ENCODE measurements at regions not wholly inside any gene's neighbourhood (a gene's known extent, or its start where the extent isn't known, plus 50 kb on each side); places are given as distances from the start of the nearest gene placed in this dataset.

DNA sequence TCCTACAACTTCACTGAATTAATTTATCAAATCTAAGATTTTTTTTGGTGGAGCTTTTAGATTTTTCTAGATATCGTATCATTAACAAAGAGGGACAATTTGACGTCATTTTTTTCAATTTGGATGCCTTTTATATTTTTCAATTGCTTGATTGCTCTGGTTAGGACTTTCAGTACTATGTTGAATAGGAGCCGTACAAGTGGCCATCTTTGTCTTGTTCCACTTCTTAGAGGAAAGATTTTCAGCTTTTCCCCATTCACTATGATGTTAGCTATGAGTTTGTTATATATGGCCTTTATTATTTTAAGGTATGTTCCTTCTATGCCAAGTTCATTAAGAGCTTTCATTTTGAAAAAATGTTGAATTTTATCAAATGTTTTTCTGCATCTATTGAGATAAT lies 86.4 kb upstream of the MYCN start:
- no peak for TF ChIP-seq ZFP30 (CRISPR knock-in tag; IDR thresholded peaks at IDR 0.05)
- no peak for TF ChIP-seq ARNTL (CRISPR knock-in tag; IDR thresholded peaks at IDR 0.05; ENCODE audit: borderline replicate concordance, low read depth)
- TF ChIP-seq, protein P1, sequence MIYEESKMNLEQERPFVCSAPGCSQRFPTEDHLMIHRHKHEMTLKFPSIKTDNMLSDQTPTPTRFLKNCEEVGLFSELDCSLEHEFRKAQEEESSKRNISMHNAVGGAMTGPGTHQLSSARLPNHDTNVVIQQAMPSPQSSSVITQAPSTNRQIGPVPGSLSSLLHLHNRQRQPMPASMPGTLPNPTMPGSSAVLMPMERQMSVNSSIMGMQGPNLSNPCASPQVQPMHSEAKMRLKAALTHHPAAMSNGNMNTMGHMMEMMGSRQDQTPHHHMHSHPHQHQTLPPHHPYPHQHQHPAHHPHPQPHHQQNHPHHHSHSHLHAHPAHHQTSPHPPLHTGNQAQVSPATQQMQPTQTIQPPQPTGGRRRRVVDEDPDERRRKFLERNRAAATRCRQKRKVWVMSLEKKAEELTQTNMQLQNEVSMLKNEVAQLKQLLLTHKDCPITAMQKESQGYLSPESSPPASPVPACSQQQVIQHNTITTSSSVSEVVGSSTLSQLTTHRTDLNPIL (CRISPR knock-in tag; IDR thresholded peaks at IDR 0.05; ENCODE audit: low read depth): no peak
- TF ChIP-seq SNAI2 (CRISPR knock-in tag; IDR thresholded peaks at IDR 0.05): no peak
- no peak for TF ChIP-seq PPARA (CRISPR knock-in tag; IDR thresholded peaks at IDR 0.05; ENCODE audit: borderline replicate concordance)
- no peak for TF ChIP-seq ZFP3 (CRISPR knock-in tag; IDR thresholded peaks at IDR 0.05)
- TF ChIP-seq CSRNP3 (CRISPR knock-in tag; IDR thresholded peaks at IDR 0.05): no peak
- TF ChIP-seq ZNF70 (CRISPR knock-in tag; IDR thresholded peaks at IDR 0.05): no peak
- TF ChIP-seq BACH2 (CRISPR knock-in tag; IDR thresholded peaks at IDR 0.05; ENCODE audit: borderline replicate concordance): no peak
- no peak for TF ChIP-seq RARB (CRISPR knock-in tag; IDR thresholded peaks at IDR 0.05)
- TF ChIP-seq TOX (CRISPR knock-in tag; IDR thresholded peaks at IDR 0.05; ENCODE audit: borderline replicate concordance): no peak
- no peak for TF ChIP-seq ESRRG (CRISPR knock-in tag; IDR thresholded peaks at IDR 0.05)
- TF ChIP-seq OSR1 (CRISPR knock-in tag; IDR thresholded peaks at IDR 0.05): no peak
- no peak for TF ChIP-seq CSDC2 (CRISPR knock-in tag; IDR thresholded peaks at IDR 0.05)
- no peak for ATAC-seq

DNA sequence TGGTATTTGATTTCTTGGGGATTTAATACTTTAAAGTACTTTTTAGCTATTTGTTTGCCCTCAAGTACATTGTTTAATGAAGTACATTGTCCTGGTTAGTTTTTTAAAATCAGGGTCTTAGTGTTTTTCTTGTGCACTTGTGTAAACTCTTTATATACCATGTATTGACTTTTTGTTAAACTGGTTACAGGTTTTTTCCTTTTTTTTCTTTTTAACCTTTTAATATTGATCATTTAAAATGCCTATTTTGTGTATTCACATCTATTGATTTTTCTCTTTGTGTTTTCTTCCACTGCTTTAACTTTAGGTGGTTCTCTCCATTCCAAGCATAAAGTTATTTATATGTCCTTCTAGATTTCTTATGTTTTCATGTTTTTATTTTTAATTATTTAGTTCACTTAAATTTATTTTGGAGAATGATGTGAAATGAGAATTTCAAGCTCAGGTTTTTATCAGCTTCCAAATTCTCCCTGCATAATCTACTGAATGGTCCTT lies 84.5 kb upstream of the MYCN start:
- TF ChIP-seq TOX (CRISPR knock-in tag; IDR thresholded peaks at IDR 0.05; ENCODE audit: borderline replicate concordance) (no peak), ARNTL (CRISPR knock-in tag; IDR thresholded peaks at IDR 0.05; ENCODE audit: borderline replicate concordance, low read depth) (no peak), PPARA (CRISPR knock-in tag; IDR thresholded peaks at IDR 0.05; ENCODE audit: borderline replicate concordance) (no peak), ZNF565 (CRISPR knock-in tag; conservative IDR thresholded peaks at IDR 0.05; ENCODE audit: low read depth) (no peak), ZNF8 (CRISPR knock-in tag; IDR thresholded peaks at IDR 0.05) (no peak), GLIS3 (CRISPR knock-in tag; IDR thresholded peaks at IDR 0.05) (no peak), ZNF70 (CRISPR knock-in tag; IDR thresholded peaks at IDR 0.05) (no peak), BACH2 (CRISPR knock-in tag; IDR thresholded peaks at IDR 0.05; ENCODE audit: borderline replicate concordance) (no peak), TSHZ2 (CRISPR knock-in tag; IDR thresholded peaks at IDR 0.05) (no peak), ZFP30 (CRISPR knock-in tag; IDR thresholded peaks at IDR 0.05) (no peak), RARB (CRISPR knock-in tag; IDR thresholded peaks at IDR 0.05) (no peak)
- TF ChIP-seq, protein P2, sequence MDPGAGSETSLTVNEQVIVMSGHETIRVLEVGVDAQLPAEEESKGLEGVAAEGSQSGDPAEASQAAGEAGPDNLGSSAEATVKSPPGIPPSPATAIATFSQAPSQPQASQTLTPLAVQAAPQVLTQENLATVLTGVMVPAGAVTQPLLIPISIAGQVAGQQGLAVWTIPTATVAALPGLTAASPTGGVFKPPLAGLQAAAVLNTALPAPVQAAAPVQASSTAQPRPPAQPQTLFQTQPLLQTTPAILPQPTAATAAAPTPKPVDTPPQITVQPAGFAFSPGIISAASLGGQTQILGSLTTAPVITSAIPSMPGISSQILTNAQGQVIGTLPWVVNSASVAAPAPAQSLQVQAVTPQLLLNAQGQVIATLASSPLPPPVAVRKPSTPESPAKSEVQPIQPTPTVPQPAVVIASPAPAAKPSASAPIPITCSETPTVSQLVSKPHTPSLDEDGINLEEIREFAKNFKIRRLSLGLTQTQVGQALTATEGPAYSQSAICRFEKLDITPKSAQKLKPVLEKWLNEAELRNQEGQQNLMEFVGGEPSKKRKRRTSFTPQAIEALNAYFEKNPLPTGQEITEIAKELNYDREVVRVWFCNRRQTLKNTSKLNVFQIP (CRISPR knock-in tag; IDR thresholded peaks at IDR 0.05; ENCODE audit: borderline replicate concordance, low read depth): no peak

GRCh38 chr2:15856318-15856717 lies 84.0 kb upstream of the MYCN start:
- TF ChIP-seq PATZ1 (CRISPR knock-in tag; IDR thresholded peaks at IDR 0.05; ENCODE audit: borderline replicate concordance) (no peak), ESRRG (CRISPR knock-in tag; IDR thresholded peaks at IDR 0.05) (no peak), TSHZ2 (CRISPR knock-in tag; IDR thresholded peaks at IDR 0.05) (no peak), OSR1 (CRISPR knock-in tag; IDR thresholded peaks at IDR 0.05) (no peak), ARNTL (CRISPR knock-in tag; IDR thresholded peaks at IDR 0.05; ENCODE audit: borderline replicate concordance, low read depth) (no peak)
- ATAC-seq: no peak

More for the DNA sequence above, 84.5 kb upstream of the MYCN start:
- ATAC-seq: no peak
